ENCODE measurements at regions not wholly inside any gene's neighbourhood (a gene's known extent, or its start where the extent isn't known, plus 50 kb on each side); places are given as distances from the start of the nearest gene placed in this dataset.

- Histone ChIP-seq H3K9me3 (ENCODE audit: control insufficient read depth, insufficient read depth, low read depth, low read length) (no peaks in the 10 kb centered on the region), H3K79me2 (ENCODE audit: control insufficient read depth, insufficient read depth, low read length) (no peaks in the 10 kb centered on the region), H3K27me3 (ENCODE audit: control insufficient read depth, insufficient read depth, low read length) (no peaks in the 10 kb centered on the region), H3K4me1 (ENCODE audit: control insufficient read depth, extremely low read depth, insufficient read depth, low read length) (peaks cover 2% of the 10 kb centered on the region), H3K36me3 (ENCODE audit: control insufficient read depth, insufficient read depth, low read length) (no peaks in the 10 kb centered on the region), H3K4me3 (replicated peaks in 1 of 4; ENCODE audit: control extremely low read depth in 1 of 4, insufficient read depth in 1 of 4, low read depth in 3 of 4, low read length in 4 of 4) (no peak overlapping the region), H4K20me1 (ENCODE audit: control insufficient read depth, extremely low read depth, insufficient read depth, low read length) (no peaks in the 10 kb centered on the region), H3K9ac (ENCODE audit: insufficient read depth, low read length) (no peak overlapping the region), H3K27ac (ENCODE audit: insufficient read depth, low read length) (no peak overlapping the region), H3K4me2 (ENCODE audit: extremely low read depth, insufficient read depth, low read length) (no peak overlapping the region), H2AFZ (ENCODE audit: low read length) (no peak overlapping the region)
- peak in 1 of 2 donors; percentile 51 for DNase-seq (ENCODE audit: low read depth in 2 of 2)
- TF ChIP-seq EZH2 (IDR thresholded peaks at IDR 0.05; ENCODE audit: low read length, missing control alignments): no peak
- no peak for TF ChIP-seq CTCF (conservative IDR thresholded peaks at IDR 0.05 in 1 of 2, IDR thresholded peaks at IDR 0.05 in 1 of 2; ENCODE audit: low read depth in 1 of 2, low read length in 2 of 2)
Measured at GRCh38 chr1:219697682-219698081, 84.8 kb upstream of the ZC3H11B start.

GRCh38 chr1:219692981-219693380 is 80.1 kb upstream of the ZC3H11B start:
- TF ChIP-seq CTCF (conservative IDR thresholded peaks at IDR 0.05 in 1 of 2, IDR thresholded peaks at IDR 0.05 in 1 of 2; ENCODE audit: low read depth in 1 of 2, low read length in 2 of 2) (no peak), EZH2 (IDR thresholded peaks at IDR 0.05; ENCODE audit: low read length, missing control alignments) (no peak)
- Histone ChIP-seq H3K9me3 (ENCODE audit: control insufficient read depth, insufficient read depth, low read depth, low read length) (no peaks in the 10 kb centered on the region), H3K79me2 (ENCODE audit: control insufficient read depth, insufficient read depth, low read length) (no peaks in the 10 kb centered on the region), H3K4me2 (ENCODE audit: extremely low read depth, insufficient read depth, low read length) (no peak overlapping the region), H4K20me1 (ENCODE audit: control insufficient read depth, extremely low read depth, insufficient read depth, low read length) (no peaks in the 10 kb centered on the region), H3K36me3 (ENCODE audit: control insufficient read depth, insufficient read depth, low read length) (no peaks in the 10 kb centered on the region), H2AFZ (ENCODE audit: low read length) (no peak overlapping the region), H3K9ac (ENCODE audit: insufficient read depth, low read length) (no peak overlapping the region), H3K4me3 (replicated peaks in 1 of 4; ENCODE audit: control extremely low read depth in 1 of 4, insufficient read depth in 1 of 4, low read depth in 3 of 4, low read length in 4 of 4) (no peak overlapping the region), H3K27me3 (ENCODE audit: control insufficient read depth, insufficient read depth, low read length) (no peaks in the 10 kb centered on the region), H3K4me1 (ENCODE audit: control insufficient read depth, extremely low read depth, insufficient read depth, low read length) (peaks cover 2% of the 10 kb centered on the region), H3K27ac (ENCODE audit: insufficient read depth, low read length) (no peak overlapping the region)
- DNase-seq (ENCODE audit: low read depth in 2 of 2): peak in 1 of 2 donors; percentile 18

GRCh38 chr1:219689774-219690173 is 76.9 kb upstream of the ZC3H11B start:
- no peak overlapping the region for H3K27ac ChIP-seq (ENCODE audit: insufficient read depth, low read length)
- H3K79me2 ChIP-seq (ENCODE audit: control insufficient read depth, insufficient read depth, low read length): no peaks in the 10 kb centered on the region
- H3K4me2 ChIP-seq (ENCODE audit: extremely low read depth, insufficient read depth, low read length): no peak overlapping the region
- no peaks in the 10 kb centered on the region for H3K27me3 ChIP-seq (ENCODE audit: control insufficient read depth, insufficient read depth, low read length)
- H3K4me3 ChIP-seq (replicated peaks in 1 of 4; ENCODE audit: control extremely low read depth in 1 of 4, insufficient read depth in 1 of 4, low read depth in 3 of 4, low read length in 4 of 4): no peak overlapping the region
- no peaks in the 10 kb centered on the region for H4K20me1 ChIP-seq (ENCODE audit: control insufficient read depth, extremely low read depth, insufficient read depth, low read length)
- TF ChIP-seq EZH2 (IDR thresholded peaks at IDR 0.05; ENCODE audit: low read length, missing control alignments) (no peak), CTCF (conservative IDR thresholded peaks at IDR 0.05 in 1 of 2, IDR thresholded peaks at IDR 0.05 in 1 of 2; ENCODE audit: low read depth in 1 of 2, low read length in 2 of 2) (no peak)
- H3K9me3 ChIP-seq (ENCODE audit: control insufficient read depth, insufficient read depth, low read depth, low read length): no peaks in the 10 kb centered on the region
- no peak overlapping the region for H3K9ac ChIP-seq (ENCODE audit: insufficient read depth, low read length)
- peaks cover 2% of the 10 kb centered on the region for H3K4me1 ChIP-seq (ENCODE audit: control insufficient read depth, extremely low read depth, insufficient read depth, low read length)
- H2AFZ ChIP-seq (ENCODE audit: low read length): no peak overlapping the region
- no peak for DNase-seq (ENCODE audit: low read depth in 2 of 2)
- no peaks in the 10 kb centered on the region for H3K36me3 ChIP-seq (ENCODE audit: control insufficient read depth, insufficient read depth, low read length)
